HFFc6 (cell line): ENCODE measurements at regions not wholly inside any gene's neighbourhood (a gene's known extent, or its start where the extent isn't known, plus 50 kb on each side); places are given as distances from the start of the nearest gene placed in this dataset.

Experiments used
- DNase-seq: peaks from one replicate; pipeline ENCODE4 v3.0.0-alpha.2; 2018
- H3K27ac Mint-ChIP-seq: 2 replicates; pipeline ENCODE4 v1.8.0; 2020; ENCODE audit warnings: mild to moderate bottlenecking, mixed read lengths
- H3K27me3 Mint-ChIP-seq: 2 replicates; pipeline ENCODE4 v1.8.0; 2021; ENCODE audit warnings: mild to moderate bottlenecking, moderate library complexity, mixed read lengths; ENCODE audit not compliant: insufficient read depth
- H3K36me3 Mint-ChIP-seq: 2 replicates; pipeline ENCODE4 v1.8.0; 2021; ENCODE audit warnings: low read depth, mixed read lengths
- H3K4me1 Mint-ChIP-seq: 2 replicates; pipeline ENCODE4 v1.8.0; 2020; ENCODE audit warnings: low read depth, mixed read lengths
- H3K4me3 Mint-ChIP-seq: 2 replicates; pipeline ENCODE4 v1.8.0; 2020; ENCODE audit warnings: mild to moderate bottlenecking, moderate library complexity, mixed read lengths
- H3K9me3 Mint-ChIP-seq: 2 replicates; pipeline ENCODE4 v1.8.0; 2020; ENCODE audit warnings: mild to moderate bottlenecking, mixed read lengths
- TF ChIP-seq, protein P1 (sequence below): fragments of 200-600 bp; sonication (generic); IDR thresholded peaks from 2 replicates; pipeline ENCODE4 v1.5.0; 2021; ENCODE audit warnings: antibody characterized with exemption, mild to moderate bottlenecking

DNA sequence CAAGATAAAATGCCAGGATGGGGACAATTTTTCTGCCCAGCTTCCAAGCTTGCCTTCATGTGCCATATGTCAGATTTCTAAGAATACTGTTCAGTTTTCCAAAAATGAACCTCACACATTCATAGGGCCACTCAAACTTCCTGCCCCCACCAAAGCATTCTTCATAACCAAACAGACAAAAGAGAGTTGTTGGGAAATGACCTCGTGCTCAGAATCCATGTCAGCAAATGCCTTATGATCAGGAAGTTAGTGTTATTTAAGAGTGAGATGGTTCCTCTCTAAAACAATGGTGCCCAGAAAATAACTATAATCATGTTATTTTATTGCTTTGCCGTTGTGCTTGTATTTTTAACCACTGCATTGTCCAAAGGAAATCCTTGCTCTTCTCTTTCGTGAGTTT, 208.2 kb downstream of the ZNF608 start:
- Mint-ChIP-seq H3K27ac (no peak overlapping the region), H3K4me1 (no peaks in the 10 kb centered on the region), H3K36me3 (no peaks in the 10 kb centered on the region), H3K9me3 (no peaks in the 10 kb centered on the region; the same call in 1 of the 2 replicates), H3K4me3 (no peak overlapping the region), H3K27me3 (peaks cover 6% of the 10 kb centered on the region)
- no peak for DNase-seq
- TF ChIP-seq, protein P1, sequence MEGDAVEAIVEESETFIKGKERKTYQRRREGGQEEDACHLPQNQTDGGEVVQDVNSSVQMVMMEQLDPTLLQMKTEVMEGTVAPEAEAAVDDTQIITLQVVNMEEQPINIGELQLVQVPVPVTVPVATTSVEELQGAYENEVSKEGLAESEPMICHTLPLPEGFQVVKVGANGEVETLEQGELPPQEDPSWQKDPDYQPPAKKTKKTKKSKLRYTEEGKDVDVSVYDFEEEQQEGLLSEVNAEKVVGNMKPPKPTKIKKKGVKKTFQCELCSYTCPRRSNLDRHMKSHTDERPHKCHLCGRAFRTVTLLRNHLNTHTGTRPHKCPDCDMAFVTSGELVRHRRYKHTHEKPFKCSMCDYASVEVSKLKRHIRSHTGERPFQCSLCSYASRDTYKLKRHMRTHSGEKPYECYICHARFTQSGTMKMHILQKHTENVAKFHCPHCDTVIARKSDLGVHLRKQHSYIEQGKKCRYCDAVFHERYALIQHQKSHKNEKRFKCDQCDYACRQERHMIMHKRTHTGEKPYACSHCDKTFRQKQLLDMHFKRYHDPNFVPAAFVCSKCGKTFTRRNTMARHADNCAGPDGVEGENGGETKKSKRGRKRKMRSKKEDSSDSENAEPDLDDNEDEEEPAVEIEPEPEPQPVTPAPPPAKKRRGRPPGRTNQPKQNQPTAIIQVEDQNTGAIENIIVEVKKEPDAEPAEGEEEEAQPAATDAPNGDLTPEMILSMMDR, result no peak

DNA sequence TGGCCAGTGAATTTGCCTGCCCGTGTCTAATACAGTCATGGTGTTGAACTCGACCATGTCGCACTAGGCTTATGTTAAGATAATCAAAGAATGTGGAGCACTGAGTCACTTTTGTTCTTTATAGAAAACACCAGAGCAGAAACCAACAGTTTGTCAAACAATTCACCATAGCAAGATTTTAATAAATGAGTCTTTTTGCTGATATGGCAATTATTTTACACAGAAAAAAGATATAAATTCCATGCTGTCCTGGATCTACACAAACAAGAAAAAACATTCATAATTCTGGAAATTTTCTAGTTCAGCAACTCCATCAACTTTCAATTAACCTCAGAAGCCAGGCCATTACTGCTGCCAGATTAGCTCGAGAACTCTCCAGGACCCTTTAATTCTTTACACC, 208.9 kb downstream of the ZNF608 start:
- Mint-ChIP-seq H3K4me1 (no peaks in the 10 kb centered on the region), H3K9me3 (no peaks in the 10 kb centered on the region; the same call in 1 of the 2 replicates), H3K36me3 (no peaks in the 10 kb centered on the region), H3K27ac (no peak overlapping the region), H3K4me3 (no peak overlapping the region), H3K27me3 (peaks cover 8% of the 10 kb centered on the region)
- TF ChIP-seq, protein P1, result no peak
- no peak for DNase-seq

DNA sequence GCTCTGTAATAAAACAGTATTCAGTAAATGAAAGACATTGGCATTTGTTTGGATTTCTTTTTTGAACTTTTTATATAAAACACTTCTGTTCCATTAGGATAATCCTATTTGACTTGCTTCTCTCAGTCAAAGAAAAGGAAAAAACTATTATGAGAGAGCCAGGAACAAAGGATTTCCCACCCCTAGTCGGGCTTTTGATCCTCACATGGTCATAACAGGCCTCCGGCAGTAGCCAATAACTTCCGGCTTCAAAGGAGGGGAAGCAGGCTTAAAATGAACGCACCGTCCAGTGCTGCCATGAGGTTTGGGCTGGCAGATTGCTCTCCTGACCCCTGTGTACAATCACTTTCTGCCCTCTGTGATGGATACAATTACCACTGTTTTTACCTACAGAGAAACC, 209.3 kb downstream of the ZNF608 start:
- H3K4me3 Mint-ChIP-seq, result no peak overlapping the region
- peaks cover 8% of the 10 kb centered on the region for H3K27me3 Mint-ChIP-seq
- no peak for DNase-seq
- H3K27ac Mint-ChIP-seq, result no peak overlapping the region
- H3K36me3 Mint-ChIP-seq, result no peaks in the 10 kb centered on the region
- TF ChIP-seq, protein P1, result no peak
- no peaks in the 10 kb centered on the region; the same call in 1 of the 2 replicates for H3K9me3 Mint-ChIP-seq
- H3K4me1 Mint-ChIP-seq, result no peaks in the 10 kb centered on the region

DNA sequence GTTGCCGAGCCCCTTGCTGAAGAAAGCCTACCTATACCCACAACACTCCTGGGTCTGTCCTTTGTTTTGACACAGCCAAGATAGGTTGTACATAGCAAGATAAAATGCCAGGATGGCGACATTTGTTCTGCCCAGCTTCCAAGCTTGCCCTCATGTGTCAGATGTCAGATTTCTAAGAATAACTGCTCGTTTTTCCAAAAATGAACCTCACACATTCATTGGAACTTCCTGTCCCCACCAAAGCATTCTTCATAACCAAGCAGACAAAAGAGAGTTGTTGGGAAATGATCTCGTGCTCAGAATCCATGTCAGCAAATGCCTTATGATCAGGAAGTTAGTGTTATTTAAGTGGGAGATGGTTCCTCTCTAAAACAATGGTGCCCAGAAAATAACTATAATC, 210.1 kb downstream of the ZNF608 start:
- Mint-ChIP-seq H3K4me1 (no peaks in the 10 kb centered on the region), H3K4me3 (no peak overlapping the region), H3K36me3 (no peaks in the 10 kb centered on the region), H3K27me3 (peaks cover 8% of the 10 kb centered on the region), H3K9me3 (no peaks in the 10 kb centered on the region; the same call in 1 of the 2 replicates), H3K27ac (no peak overlapping the region)
- no peak for DNase-seq
- TF ChIP-seq, protein P1, result no peak

DNA sequence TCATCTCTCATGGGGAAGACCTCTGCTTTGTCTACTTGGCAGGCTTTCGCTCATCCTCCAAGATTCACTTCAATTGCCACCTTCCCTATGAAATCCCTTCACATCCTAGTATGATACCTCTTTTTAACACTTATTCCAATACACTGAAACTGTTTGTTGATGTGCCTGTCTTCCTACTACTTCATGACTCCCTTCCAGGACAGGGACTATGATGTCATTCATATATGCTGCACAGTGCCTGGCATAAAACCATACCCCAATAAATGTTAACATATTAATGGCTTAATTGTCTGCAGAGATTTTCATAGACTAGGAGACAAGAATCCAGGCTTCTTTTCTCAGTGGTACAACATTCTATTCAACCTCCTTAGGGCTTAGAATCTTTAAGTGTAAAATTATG, 215.5 kb downstream of the ZNF608 start:
- peaks cover 6% of the 10 kb centered on the region; the same call in 1 of the 2 replicates for H3K27me3 Mint-ChIP-seq
- H3K36me3 Mint-ChIP-seq, result no peaks in the 10 kb centered on the region
- DNase-seq, result no peak
- no peaks in the 10 kb centered on the region for H3K9me3 Mint-ChIP-seq
- H3K4me1 Mint-ChIP-seq, result no peaks in the 10 kb centered on the region
- TF ChIP-seq, protein P1, result no peak
- H3K27ac Mint-ChIP-seq, result no peak overlapping the region
- no peak overlapping the region for H3K4me3 Mint-ChIP-seq

DNA sequence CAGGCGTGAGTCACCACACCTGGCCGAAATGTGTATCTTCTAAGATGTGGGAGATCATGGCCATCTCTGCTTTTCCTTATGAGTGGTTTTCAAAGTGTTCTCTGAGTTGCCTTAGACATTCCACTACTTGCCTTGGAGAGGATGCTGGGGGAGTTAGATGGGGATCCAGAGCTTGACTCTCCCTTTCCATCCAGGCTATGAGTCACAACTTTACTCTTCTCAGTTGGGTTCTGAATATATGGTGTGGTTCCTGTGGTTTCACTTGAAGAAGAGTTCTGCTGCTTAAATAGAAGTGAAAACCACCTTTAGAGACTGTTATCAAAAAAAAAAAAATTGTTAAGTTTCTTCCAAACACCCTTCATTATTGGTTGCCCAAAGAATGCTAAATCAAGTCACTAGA, 217.6 kb downstream of the ZNF608 start:
- TF ChIP-seq, protein P1, result no peak
- H3K27ac Mint-ChIP-seq, result no peak overlapping the region
- no peak for DNase-seq
- no peaks in the 10 kb centered on the region for H3K9me3 Mint-ChIP-seq
- H3K27me3 Mint-ChIP-seq, result peaks cover 6% of the 10 kb centered on the region; the same call in 1 of the 2 replicates
- no peaks in the 10 kb centered on the region for H3K4me1 Mint-ChIP-seq
- no peaks in the 10 kb centered on the region for H3K36me3 Mint-ChIP-seq
- H3K4me3 Mint-ChIP-seq, result no peak overlapping the region
